ENCODE measurements at regions not wholly inside any gene's neighbourhood (a gene's known extent, or its start where the extent isn't known, plus 50 kb on each side); places are given as distances from the start of the nearest gene placed in this dataset.

GRCh38 chr1:76807543-76808260, 59.6 kb upstream of the ST6GALNAC5 start:
- TF ChIP-seq NRF1 (conservative IDR thresholded peaks at IDR 0.05; ENCODE audit: low read depth, low read length) (no peak), SMC3 (IDR thresholded peaks at IDR 0.05; ENCODE audit: borderline replicate concordance, low read length) (no peak), RCOR1 (conservative IDR thresholded peaks at IDR 0.05; ENCODE audit: low read depth, low read length) (no peak), CTCF (IDR thresholded peaks at IDR 0.05 in 2 of 3, conservative IDR thresholded peaks at IDR 0.05 in 1 of 3; ENCODE audit: control insufficient read depth in 2 of 3, extremely low read depth in 1 of 3, insufficient read depth in 1 of 3, low read depth in 3 of 3, low read length in 3 of 3) (no peak), PAX8 (IDR thresholded peaks at IDR 0.05) (no peak), ESRRA (IDR thresholded peaks at IDR 0.05; ENCODE audit: low read length) (no peak)

Measured in GM12878 (cell line).